ENCODE measurements at regions not wholly inside any gene's neighbourhood (a gene's known extent, or its start where the extent isn't known, plus 50 kb on each side); places are given as distances from the start of the nearest gene placed in this dataset.

- TF ChIP-seq CTCF (IDR thresholded peaks at IDR 0.05; ENCODE audit: poor library complexity), result no peak
- no peak for TF ChIP-seq EZH2 (IDR thresholded peaks at IDR 0.05; ENCODE audit: borderline replicate concordance)
- no peak for TF ChIP-seq EZH2phosphoT487 (IDR thresholded peaks at IDR 0.05; ENCODE audit: low read depth, severe bottlenecking, unreplicated experiment)
Observed at GRCh38 chr5:166373817-166374216, 1917.6 kb upstream of the WWC1 start.

All from hepatocyte (in vitro differentiated cells).